ENCODE measurements at regions not wholly inside any gene's neighbourhood (a gene's known extent, or its start where the extent isn't known, plus 50 kb on each side); places are given as distances from the start of the nearest gene placed in this dataset.

GRCh38 chr22:48695251-48695650 is 1132.4 kb downstream of the BRD1 start:
- TF ChIP-seq CSRNP3 (CRISPR knock-in tag; IDR thresholded peaks at IDR 0.05): no peak
- no peak for TF ChIP-seq PATZ1 (CRISPR knock-in tag; IDR thresholded peaks at IDR 0.05; ENCODE audit: borderline replicate concordance)
- no peak for TF ChIP-seq POU6F1 (CRISPR knock-in tag; IDR thresholded peaks at IDR 0.05; ENCODE audit: borderline replicate concordance, low read depth)
- ATAC-seq: no peak

- TF ChIP-seq CREB5 (CRISPR knock-in tag; IDR thresholded peaks at IDR 0.05; ENCODE audit: low read depth) (no peak), TSHZ2 (CRISPR knock-in tag; IDR thresholded peaks at IDR 0.05) (no peak), ZC3H10 (CRISPR knock-in tag; IDR thresholded peaks at IDR 0.05) (no peak), RARB (CRISPR knock-in tag; IDR thresholded peaks at IDR 0.05) (no peak), OSR1 (CRISPR knock-in tag; IDR thresholded peaks at IDR 0.05) (no peak)
- no peak for ATAC-seq
Measured at GRCh38 chr22:48694296-48694883, 1133.3 kb downstream of the BRD1 start.

- TF ChIP-seq PPARA (CRISPR knock-in tag; IDR thresholded peaks at IDR 0.05; ENCODE audit: borderline replicate concordance): no peak
- no peak for TF ChIP-seq ARNTL (CRISPR knock-in tag; IDR thresholded peaks at IDR 0.05; ENCODE audit: borderline replicate concordance, low read depth)
- TF ChIP-seq BACH2 (CRISPR knock-in tag; IDR thresholded peaks at IDR 0.05; ENCODE audit: borderline replicate concordance): no peak
- ATAC-seq: no peak
Measured at GRCh38 chr22:48693377-48694135, 1134.1 kb downstream of the BRD1 start.

GRCh38 chr22:48692734-48693376 is 1134.8 kb downstream of the BRD1 start:
- TF ChIP-seq TOX (CRISPR knock-in tag; IDR thresholded peaks at IDR 0.05; ENCODE audit: borderline replicate concordance) (no peak), ZFP30 (CRISPR knock-in tag; IDR thresholded peaks at IDR 0.05) (no peak), ZNF565 (CRISPR knock-in tag; conservative IDR thresholded peaks at IDR 0.05; ENCODE audit: low read depth) (no peak), CSRNP3 (CRISPR knock-in tag; IDR thresholded peaks at IDR 0.05) (no peak), ZC3H10 (CRISPR knock-in tag; IDR thresholded peaks at IDR 0.05) (no peak), PPARA (CRISPR knock-in tag; IDR thresholded peaks at IDR 0.05; ENCODE audit: borderline replicate concordance) (no peak), ARNTL (CRISPR knock-in tag; IDR thresholded peaks at IDR 0.05; ENCODE audit: borderline replicate concordance, low read depth) (no peak), POU6F1 (CRISPR knock-in tag; IDR thresholded peaks at IDR 0.05; ENCODE audit: borderline replicate concordance, low read depth) (no peak), PATZ1 (CRISPR knock-in tag; IDR thresholded peaks at IDR 0.05; ENCODE audit: borderline replicate concordance) (no peak)
- no peak for ATAC-seq

Data from SK-N-SH treated with all-trans-retinoic acid at 6 μM for 48 hours (cell line).